K562 (cell line): ENCODE measurements at regions not wholly inside any gene's neighbourhood (a gene's known extent, or its start where the extent isn't known, plus 50 kb on each side); places are given as distances from the start of the nearest gene placed in this dataset.

Experiments used
- ATAC-seq: fragments of 200-7000 bp; cut with Tn5 transposase; 3 replicates; pipeline ENCODE4 v1.9.1; 2020; ENCODE audit warnings: moderate library complexity
- BruUV-seq: library from RNA; stranded (reverse); fragments of 400-500 nt; replicated peaks from 2 replicates; lab custom pipeline; 2021; lab: Mats Ljungman, UMichigan
- CTCF ChIA-PET: fragments of 300-600 bp; formaldehyde crosslinking; extraction: SDS; loops from one replicate; lab custom pipeline; 2021; ENCODE audit warnings: low intra/inter-chr PET ratio; lab: Yijun Ruan, JAX
- POLR2A ChIA-PET: fragments of 300-600, 350-650 bp; sonication (Branson Sonifier 250); formaldehyde crosslinking; extraction: SDS; loops from one replicate; lab custom pipeline; 2021; ENCODE audit warnings: antibody characterized with exemption, inconsistent platforms; lab: Yijun Ruan, JAX
- DNase-seq, 4 experiments: peaks; one replicate each; pipeline versions ENCODE4 v3.0.0 to v3.0.0-alpha.2; 2011 to 2018; ENCODE audit warnings: low spot score in 3 of 4, mixed read lengths in 3 of 4; ENCODE audit errors: extremely low read depth in 1 of 4
- FAIRE-seq: peaks from 2 replicates; lab custom pipeline; 2011; peaks lifted over from hg19 to GRCh38; lab: Jason Lieb, UNC
- H2AFZ ChIP-seq: 2 replicates; pipeline ENCODE4 v1.6.0; 2011; ENCODE audit warnings: low read depth, low read length, control low read depth, inconsistent platforms
- H3K27ac ChIP-seq: fragments of 200-600 bp; 3 replicates; pipeline ENCODE4 v1.8.0; 2011; ENCODE audit warnings: low read depth, mild to moderate bottlenecking, control low read depth, inconsistent platforms, low read length, moderate library complexity, mixed read lengths; ENCODE audit errors: extremely low read depth
- H3K27me3 ChIP-seq, 2 experiments: fragments of 300-600 bp in 1 of 2; 2 replicates in 1 of 2; 3 replicates in 1 of 2; pipeline versions ENCODE4 v1.6.0 to v1.8.0; 2011; ENCODE audit warnings: inconsistent platforms in 2 of 2, low read length in 2 of 2, mild to moderate bottlenecking in 1 of 2, mixed read lengths in 1 of 2, moderate library complexity in 1 of 2; ENCODE audit not compliant: control insufficient read depth in 2 of 2, insufficient read depth in 2 of 2
- H3K36me3 ChIP-seq: fragments of 300-600 bp; 3 replicates; pipeline ENCODE4 v1.8.0; 2011; ENCODE audit warnings: mild to moderate bottlenecking, low read length, inconsistent platforms; ENCODE audit not compliant: control insufficient read depth, insufficient read depth
- H3K4me1 ChIP-seq, 2 experiments: fragments of 200-600 bp in 1 of 2; replicated peaks in 1 of 2; 2 replicates in 1 of 2; 3 replicates in 1 of 2; pipeline versions ENCODE4 v1.5.1 to v1.8.0; 2011; ENCODE audit warnings: inconsistent platforms in 2 of 2, low read length in 2 of 2, mild to moderate bottlenecking in 1 of 2, mixed read lengths in 1 of 2, moderate library complexity in 1 of 2; ENCODE audit not compliant: control insufficient read depth in 2 of 2, insufficient read depth in 2 of 2
- H3K4me2 ChIP-seq: 2 replicates; pipeline ENCODE4 v1.6.1; 2011; ENCODE audit warnings: low read length, control low read depth, inconsistent platforms, mixed read lengths; ENCODE audit not compliant: insufficient read depth
- H3K4me3 ChIP-seq: fragments of 200-600 bp; sonication (generic), shearing (Covaris generic); 2 replicates; pipeline ENCODE4 v1.5.1; 2016; ENCODE audit warnings: control low read depth, inconsistent platforms
- H3K79me2 ChIP-seq: fragments of 200-600 bp; 3 replicates; pipeline ENCODE4 v1.8.0; 2011; ENCODE audit warnings: low read length, inconsistent platforms; ENCODE audit not compliant: control insufficient read depth, insufficient read depth
- H3K9ac ChIP-seq, 2 experiments: 2 replicates each; pipeline versions ENCODE4 v1.6.0 to v1.6.1; 2011; ENCODE audit warnings: low read depth in 2 of 2, low read length in 2 of 2, control low read depth in 1 of 2, inconsistent platforms in 1 of 2, mild to moderate bottlenecking in 1 of 2, mixed read lengths in 1 of 2; ENCODE audit not compliant: insufficient read depth in 1 of 2
- H3K9me1 ChIP-seq: one replicate; pipeline ENCODE4 v1.6.0; 2011; ENCODE audit warnings: inconsistent platforms, mild to moderate bottlenecking, low read length, moderate library complexity; ENCODE audit not compliant: control insufficient read depth, insufficient read depth
- H3K9me3 ChIP-seq: replicated peaks from 2 replicates; pipeline ENCODE4 v1.5.1; 2011; ENCODE audit warnings: low read depth, low read length, inconsistent platforms; ENCODE audit not compliant: control insufficient read depth, insufficient read depth
- H4K20me1 ChIP-seq: replicated peaks from 2 replicates; pipeline ENCODE4 v1.6.1; 2011; ENCODE audit warnings: low read length, inconsistent platforms, mixed read lengths; ENCODE audit not compliant: control insufficient read depth, insufficient read depth
- BRF1 ChIP-seq: IDR thresholded peaks from 3 replicates; pipeline ENCODE4 v1.6.1; 2011; ENCODE audit warnings: borderline replicate concordance, mild to moderate bottlenecking; ENCODE audit not compliant: insufficient read length; ENCODE audit errors: extremely low read depth
- CTBP1 ChIP-seq: fragments of 450-650 bp; IDR thresholded peaks from 2 replicates; pipeline ENCODE4 v1.6.1; 2016; ENCODE audit warnings: borderline replicate concordance
- NCOA2 ChIP-seq, 2 experiments: fragments of 450-650 bp; IDR thresholded peaks; 2 replicates each; pipeline ENCODE4 v1.6.1; 2018; ENCODE audit warnings: mild to moderate bottlenecking in 2 of 2, moderate library complexity in 1 of 2; ENCODE audit not compliant: partially characterized antibody in 2 of 2
- NCOA6 ChIP-seq: fragments of 450-650 bp; IDR thresholded peaks from 2 replicates; pipeline ENCODE4 v1.6.1; 2017; ENCODE audit warnings: mild to moderate bottlenecking
- RCOR1 ChIP-seq, 2 experiments: IDR thresholded peaks; 2 replicates each; pipeline ENCODE4 v1.6.1; 2012; ENCODE audit warnings: low read depth in 2 of 2, low read length in 2 of 2, borderline replicate concordance in 1 of 2, improper control_type of control experiment in 1 of 2
- TBL1XR1 ChIP-seq, 2 experiments: IDR thresholded peaks; 2 replicates each; pipeline ENCODE4 v1.6.1; 2012; ENCODE audit warnings: improper control_type of control experiment in 2 of 2, low read length in 2 of 2, mild to moderate bottlenecking in 1 of 2
- TBP ChIP-seq: optimal IDR thresholded peaks from 2 replicates; pipeline ENCODE3; 2011; ENCODE audit warnings: low read depth, low read length, improper control_type of control experiment
- ZNF23 ChIP-seq: fragments of 250-450 bp; sonication (Bioruptor Pico); IDR thresholded peaks from 2 replicates; pipeline ENCODE4 v1.4.0; 2020; ENCODE audit warnings: mild to moderate bottlenecking
- ZNF707 ChIP-seq: fragments of 250-450 bp; sonication (Bioruptor Pico); conservative IDR thresholded peaks from 2 replicates; pipeline ENCODE4 v1.8.0; 2022; ENCODE audit warnings: inconsistent platforms, mild to moderate bottlenecking, moderate library complexity
- ZNF764 ChIP-seq: fragments of 250-450 bp; sonication (Bioruptor Pico); IDR thresholded peaks from 2 replicates; pipeline ENCODE4 v1.4.0; 2020; ENCODE audit warnings: low read depth, mild to moderate bottlenecking, moderate library complexity
- ZNF778 ChIP-seq: fragments of 450-650 bp; formaldehyde crosslinking; IDR thresholded peaks from 2 replicates; pipeline ENCODE4 v1.4.0; 2020; ENCODE audit warnings: mild to moderate bottlenecking, moderate library complexity
- WGBS: fragments of 100-300 bp; shearing (Covaris generic); methylation state at CpG from one replicate; pipeline ENCODE4 v1.1.6; 2016; ENCODE audit warnings: low coverage, mixed read lengths; ENCODE audit not compliant: insufficient coverage; ENCODE audit errors: missing lambda C conversion rate; 5-methylcytosine and 5-hydroxymethylcytosine counted together
- in situ Hi-C: fragments of 300-500 bp; cut with MboI; formaldehyde crosslinking; loops from 4 replicates; pipeline ENCODE4 v1.15.0; 2018; ENCODE audit warnings: inconsistent platforms, mixed read lengths
- intact Hi-C: fragments of 100-400 bp; cut with micrococcal nuclease; formaldehyde crosslinking; loops from 2 replicates; pipeline ENCODE4 v1.14.2; 2022
- TF ChIP-seq, protein P1 (sequence below): fragments of 450-650 bp; IDR thresholded peaks from 2 replicates; pipeline ENCODE4 v1.6.1; 2016; ENCODE audit warnings: mild to moderate bottlenecking, moderate library complexity

DNA sequence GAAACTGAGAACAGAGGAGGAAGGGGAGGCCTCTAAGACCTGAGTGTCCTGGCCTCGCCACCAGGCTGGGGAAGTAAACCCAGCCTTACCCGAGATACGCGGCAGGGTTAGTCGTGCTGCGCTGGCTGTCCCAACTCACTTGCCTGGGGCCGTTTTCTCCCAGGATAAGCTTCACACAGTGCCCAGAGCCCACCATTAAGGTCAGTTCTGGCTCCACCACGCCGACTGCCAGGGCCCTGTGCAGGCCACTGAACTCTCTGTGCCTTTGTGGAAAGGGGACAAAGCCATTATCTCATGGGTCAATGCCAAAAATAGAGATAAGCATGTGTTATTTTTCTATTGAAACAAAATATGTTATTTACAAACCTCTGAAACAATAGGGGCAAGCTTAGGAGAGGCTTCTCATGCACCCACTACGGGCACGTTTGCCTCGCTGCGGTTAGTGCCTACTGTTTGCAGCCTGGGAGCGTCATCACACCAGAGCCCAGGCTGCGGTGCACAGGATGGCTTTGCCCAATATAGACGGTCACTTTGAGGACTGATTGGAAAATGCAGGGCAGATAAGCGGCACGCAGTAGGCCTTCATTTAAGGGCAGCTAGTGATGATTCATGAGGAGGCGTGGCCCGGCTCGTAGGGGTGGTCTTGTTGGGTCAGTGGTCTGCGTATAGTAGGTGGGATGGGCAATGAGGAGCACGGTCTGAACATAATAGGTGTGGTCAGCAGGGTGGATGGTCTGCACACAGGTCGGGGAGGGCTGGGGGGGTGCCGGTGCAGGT lies 242.1 kb downstream of the GLI2 start:
- Histone ChIP-seq H3K9ac (no peak overlapping the region), H3K4me2 (no peak overlapping the region), H3K27ac (no peak overlapping the region), H3K79me2 (no peaks in the 10 kb centered on the region), H3K9me3 (no peaks in the 10 kb centered on the region), H3K36me3 (no peaks in the 10 kb centered on the region), H3K27me3 (peaks cover 9 to 64% of the 10 kb centered on the region in 2 experiments; a peak in 3 of 5 replicates), H3K9me1 (no peaks in the 10 kb centered on the region), H4K20me1 (peaks cover 10% of the 10 kb centered on the region; the same call in 1 of the 2 replicates), H2AFZ (no peak overlapping the region), H3K4me1 (peaks cover 0 to 5% of the 10 kb centered on the region in 2 experiments; a peak in 2 of 5 replicates), H3K4me3 (no peak overlapping the region)
- BruUV-seq: no TSS peak
- FAIRE-seq (no peak), DNase-seq (no peak), ATAC-seq (no peak)
- in situ Hi-C loops (no loop called here), intact Hi-C loops (no loop called here)
- POLR2A ChIA-PET: no interaction called here
- WGBS: 5% methylated on average over 24 of the region's 25 CpGs
- CTCF ChIA-PET: no interaction called here
- TF ChIP-seq ZNF764 (no peak), RCOR1 (IDR thresholded peaks at IDR 0.05; ENCODE audit: borderline replicate concordance in 1 of 2, low read depth in 2 of 2, low read length in 2 of 2) (no peak), NCOA2 (IDR thresholded peaks at IDR 0.05; ENCODE audit: partially characterized antibody in 2 of 2) (no peak), CTBP1 (no peak), ZNF778 (CRISPR knock-in tag) (no peak), NCOA6 (no peak), ZNF23 (CRISPR knock-in tag) (no peak), TBL1XR1 (IDR thresholded peaks at IDR 0.05; ENCODE audit: low read length in 2 of 2) (no peak), TBP (no peak), BRF1 (no peak), ZNF707 (CRISPR knock-in tag) (no peak)
- TF ChIP-seq, protein P1, sequence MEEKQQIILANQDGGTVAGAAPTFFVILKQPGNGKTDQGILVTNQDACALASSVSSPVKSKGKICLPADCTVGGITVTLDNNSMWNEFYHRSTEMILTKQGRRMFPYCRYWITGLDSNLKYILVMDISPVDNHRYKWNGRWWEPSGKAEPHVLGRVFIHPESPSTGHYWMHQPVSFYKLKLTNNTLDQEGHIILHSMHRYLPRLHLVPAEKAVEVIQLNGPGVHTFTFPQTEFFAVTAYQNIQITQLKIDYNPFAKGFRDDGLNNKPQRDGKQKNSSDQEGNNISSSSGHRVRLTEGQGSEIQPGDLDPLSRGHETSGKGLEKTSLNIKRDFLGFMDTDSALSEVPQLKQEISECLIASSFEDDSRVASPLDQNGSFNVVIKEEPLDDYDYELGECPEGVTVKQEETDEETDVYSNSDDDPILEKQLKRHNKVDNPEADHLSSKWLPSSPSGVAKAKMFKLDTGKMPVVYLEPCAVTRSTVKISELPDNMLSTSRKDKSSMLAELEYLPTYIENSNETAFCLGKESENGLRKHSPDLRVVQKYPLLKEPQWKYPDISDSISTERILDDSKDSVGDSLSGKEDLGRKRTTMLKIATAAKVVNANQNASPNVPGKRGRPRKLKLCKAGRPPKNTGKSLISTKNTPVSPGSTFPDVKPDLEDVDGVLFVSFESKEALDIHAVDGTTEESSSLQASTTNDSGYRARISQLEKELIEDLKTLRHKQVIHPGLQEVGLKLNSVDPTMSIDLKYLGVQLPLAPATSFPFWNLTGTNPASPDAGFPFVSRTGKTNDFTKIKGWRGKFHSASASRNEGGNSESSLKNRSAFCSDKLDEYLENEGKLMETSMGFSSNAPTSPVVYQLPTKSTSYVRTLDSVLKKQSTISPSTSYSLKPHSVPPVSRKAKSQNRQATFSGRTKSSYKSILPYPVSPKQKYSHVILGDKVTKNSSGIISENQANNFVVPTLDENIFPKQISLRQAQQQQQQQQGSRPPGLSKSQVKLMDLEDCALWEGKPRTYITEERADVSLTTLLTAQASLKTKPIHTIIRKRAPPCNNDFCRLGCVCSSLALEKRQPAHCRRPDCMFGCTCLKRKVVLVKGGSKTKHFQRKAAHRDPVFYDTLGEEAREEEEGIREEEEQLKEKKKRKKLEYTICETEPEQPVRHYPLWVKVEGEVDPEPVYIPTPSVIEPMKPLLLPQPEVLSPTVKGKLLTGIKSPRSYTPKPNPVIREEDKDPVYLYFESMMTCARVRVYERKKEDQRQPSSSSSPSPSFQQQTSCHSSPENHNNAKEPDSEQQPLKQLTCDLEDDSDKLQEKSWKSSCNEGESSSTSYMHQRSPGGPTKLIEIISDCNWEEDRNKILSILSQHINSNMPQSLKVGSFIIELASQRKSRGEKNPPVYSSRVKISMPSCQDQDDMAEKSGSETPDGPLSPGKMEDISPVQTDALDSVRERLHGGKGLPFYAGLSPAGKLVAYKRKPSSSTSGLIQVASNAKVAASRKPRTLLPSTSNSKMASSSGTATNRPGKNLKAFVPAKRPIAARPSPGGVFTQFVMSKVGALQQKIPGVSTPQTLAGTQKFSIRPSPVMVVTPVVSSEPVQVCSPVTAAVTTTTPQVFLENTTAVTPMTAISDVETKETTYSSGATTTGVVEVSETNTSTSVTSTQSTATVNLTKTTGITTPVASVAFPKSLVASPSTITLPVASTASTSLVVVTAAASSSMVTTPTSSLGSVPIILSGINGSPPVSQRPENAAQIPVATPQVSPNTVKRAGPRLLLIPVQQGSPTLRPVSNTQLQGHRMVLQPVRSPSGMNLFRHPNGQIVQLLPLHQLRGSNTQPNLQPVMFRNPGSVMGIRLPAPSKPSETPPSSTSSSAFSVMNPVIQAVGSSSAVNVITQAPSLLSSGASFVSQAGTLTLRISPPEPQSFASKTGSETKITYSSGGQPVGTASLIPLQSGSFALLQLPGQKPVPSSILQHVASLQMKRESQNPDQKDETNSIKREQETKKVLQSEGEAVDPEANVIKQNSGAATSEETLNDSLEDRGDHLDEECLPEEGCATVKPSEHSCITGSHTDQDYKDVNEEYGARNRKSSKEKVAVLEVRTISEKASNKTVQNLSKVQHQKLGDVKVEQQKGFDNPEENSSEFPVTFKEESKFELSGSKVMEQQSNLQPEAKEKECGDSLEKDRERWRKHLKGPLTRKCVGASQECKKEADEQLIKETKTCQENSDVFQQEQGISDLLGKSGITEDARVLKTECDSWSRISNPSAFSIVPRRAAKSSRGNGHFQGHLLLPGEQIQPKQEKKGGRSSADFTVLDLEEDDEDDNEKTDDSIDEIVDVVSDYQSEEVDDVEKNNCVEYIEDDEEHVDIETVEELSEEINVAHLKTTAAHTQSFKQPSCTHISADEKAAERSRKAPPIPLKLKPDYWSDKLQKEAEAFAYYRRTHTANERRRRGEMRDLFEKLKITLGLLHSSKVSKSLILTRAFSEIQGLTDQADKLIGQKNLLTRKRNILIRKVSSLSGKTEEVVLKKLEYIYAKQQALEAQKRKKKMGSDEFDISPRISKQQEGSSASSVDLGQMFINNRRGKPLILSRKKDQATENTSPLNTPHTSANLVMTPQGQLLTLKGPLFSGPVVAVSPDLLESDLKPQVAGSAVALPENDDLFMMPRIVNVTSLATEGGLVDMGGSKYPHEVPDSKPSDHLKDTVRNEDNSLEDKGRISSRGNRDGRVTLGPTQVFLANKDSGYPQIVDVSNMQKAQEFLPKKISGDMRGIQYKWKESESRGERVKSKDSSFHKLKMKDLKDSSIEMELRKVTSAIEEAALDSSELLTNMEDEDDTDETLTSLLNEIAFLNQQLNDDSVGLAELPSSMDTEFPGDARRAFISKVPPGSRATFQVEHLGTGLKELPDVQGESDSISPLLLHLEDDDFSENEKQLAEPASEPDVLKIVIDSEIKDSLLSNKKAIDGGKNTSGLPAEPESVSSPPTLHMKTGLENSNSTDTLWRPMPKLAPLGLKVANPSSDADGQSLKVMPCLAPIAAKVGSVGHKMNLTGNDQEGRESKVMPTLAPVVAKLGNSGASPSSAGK: no peak
